GM21717 (cell line): ENCODE measurements at regions not wholly inside any gene's neighbourhood (a gene's known extent, or its start where the extent isn't known, plus 50 kb on each side); places are given as distances from the start of the nearest gene placed in this dataset.

Experiments
- ATAC-seq: cut with Tn5 transposase; IDR thresholded peaks from one replicate; pipeline ENCODE4 v1.9.1; 2021; ENCODE audit warnings: mild to moderate bottlenecking, moderate library complexity; ENCODE audit not compliant: unreplicated experiment

DNA sequence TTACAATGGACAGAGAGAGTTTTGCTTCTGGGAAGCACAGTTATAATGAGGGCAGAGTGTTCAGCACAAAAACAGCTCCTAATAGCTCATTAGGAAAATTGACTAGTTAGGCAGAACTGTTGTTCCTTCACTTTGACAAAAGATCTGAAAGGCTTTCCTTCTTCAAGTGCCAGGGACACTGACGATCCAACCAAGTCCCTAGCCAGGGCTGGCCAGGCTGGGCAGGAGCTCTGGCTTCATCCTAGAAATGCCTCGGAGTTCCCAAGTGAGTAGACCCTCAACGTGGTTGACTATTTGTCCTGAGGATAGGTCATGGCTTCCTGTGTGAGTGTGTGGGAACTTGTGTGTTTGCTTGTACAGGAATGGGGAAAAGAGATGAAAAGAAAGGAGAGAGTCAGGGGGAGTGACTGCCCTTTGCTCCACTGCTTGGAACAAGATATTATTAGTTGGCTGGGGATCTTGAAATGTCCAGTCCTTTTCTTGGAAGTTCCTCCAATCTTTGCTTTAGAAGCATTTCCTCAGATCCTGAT, 617.9 kb downstream of the NTRK3 start:
- ATAC-seq, result no peak

DNA sequence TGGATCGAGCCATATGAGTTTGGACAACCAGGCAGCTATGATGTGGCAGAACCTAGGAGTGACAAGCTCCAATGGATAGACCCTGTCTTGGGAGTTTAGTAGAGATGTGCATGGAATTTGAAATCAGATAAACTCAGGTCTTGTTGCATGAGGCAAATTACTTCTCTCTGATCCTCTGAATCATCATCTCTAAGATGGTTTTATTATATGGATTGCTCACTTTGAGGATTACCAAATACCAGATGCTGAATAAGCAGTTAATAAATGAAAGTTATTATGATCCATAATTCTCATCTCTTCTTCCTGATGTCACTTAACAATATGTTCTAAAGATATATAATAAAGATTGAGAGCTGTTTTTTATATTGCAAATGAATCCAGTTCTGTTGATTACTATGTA, 622.2 kb downstream of the NTRK3 start:
- no peak for ATAC-seq

GRCh38 chr15:87633525-87633924, 623.0 kb downstream of the NTRK3 start:
- no peak for ATAC-seq

DNA sequence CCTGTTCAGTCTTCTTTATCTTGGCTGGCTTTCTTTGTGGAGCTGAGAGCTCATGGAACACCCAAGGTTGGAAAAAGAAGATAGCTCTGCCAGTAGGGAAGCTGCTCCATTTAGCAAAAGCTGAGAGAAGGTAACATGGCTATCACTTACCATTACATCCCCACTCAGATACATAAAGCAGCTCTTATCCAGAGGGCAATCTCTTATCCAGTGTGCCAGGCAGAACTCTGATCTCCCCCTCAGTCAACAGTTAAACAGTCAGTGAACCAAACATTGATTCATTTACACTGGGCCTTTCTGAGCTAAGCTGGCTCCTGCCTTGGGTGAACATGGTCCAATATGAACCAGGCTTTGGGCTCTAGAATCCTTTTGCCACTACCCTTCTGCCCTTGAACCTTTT, 624.2 kb downstream of the NTRK3 start:
- no peak for ATAC-seq

DNA sequence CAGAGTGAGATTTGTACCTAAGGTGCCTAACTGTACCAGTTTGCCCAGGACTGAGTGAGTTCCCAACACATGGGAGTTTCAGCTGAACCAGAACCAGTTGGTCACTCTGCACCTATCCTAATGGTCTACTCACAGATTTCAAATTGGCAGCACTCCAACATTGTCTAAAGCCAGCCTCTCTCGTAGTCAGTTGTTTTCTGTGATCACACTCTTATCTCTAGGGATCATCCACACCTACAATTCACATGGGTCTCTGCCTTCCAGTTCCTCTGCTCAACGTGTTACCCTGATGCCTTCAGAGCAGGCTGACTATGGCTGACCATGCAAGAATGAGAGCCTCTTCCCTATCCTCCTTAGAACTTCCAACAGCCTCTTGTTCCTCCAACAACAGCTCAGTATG, 624.8 kb downstream of the NTRK3 start:
- no peak for ATAC-seq

DNA sequence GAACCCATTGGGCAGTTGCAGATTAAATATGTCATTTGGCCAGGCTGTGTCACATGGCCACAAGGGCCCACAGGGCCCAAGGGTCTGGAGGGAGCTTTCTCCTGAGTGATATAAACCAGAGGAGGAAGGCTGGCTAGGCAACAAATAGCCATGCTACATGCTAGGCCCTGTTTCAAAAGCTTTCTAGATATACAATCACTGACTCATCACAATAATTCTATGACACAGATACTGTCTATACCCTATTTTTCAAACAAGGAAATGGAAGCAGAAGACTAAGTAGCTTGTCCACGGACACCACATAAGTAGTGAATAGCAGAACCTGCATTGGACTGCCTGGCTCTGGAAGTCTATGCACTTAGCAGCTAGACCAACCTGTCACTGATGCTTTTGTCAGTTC, 625.4 kb downstream of the NTRK3 start:
- ATAC-seq, result no peak

- ATAC-seq, result no peak
Measured at GRCh38 chr15:87628311-87628710, 628.2 kb downstream of the NTRK3 start.

- no peak for ATAC-seq
Measured at GRCh38 chr15:87626860-87627259, 629.7 kb downstream of the NTRK3 start.

DNA sequence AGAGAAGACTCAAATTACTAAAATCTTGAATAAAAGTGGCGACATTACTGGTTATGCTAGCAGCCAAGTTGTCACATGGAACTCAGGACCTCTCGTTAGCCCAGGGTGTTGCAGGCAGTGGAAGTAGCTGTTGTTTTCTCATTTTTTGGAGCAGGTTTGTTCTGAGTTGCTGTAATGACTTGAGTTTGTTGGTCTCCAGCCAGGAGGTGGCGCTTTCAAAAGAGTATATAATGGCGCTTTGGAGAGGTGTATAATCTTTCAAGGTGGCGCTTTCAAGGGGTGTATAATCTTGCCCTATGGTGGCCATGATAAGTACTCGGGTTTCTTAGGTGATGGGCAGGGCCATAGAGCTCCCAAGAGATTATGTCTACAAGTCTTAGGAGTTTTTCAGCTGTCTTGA, 632.7 kb downstream of the NTRK3 start:
- ATAC-seq, result no peak

GRCh38 chr15:87620393-87620792, 636.1 kb downstream of the NTRK3 start:
- no peak for ATAC-seq

GRCh38 chr15:87619161-87619960, 637.2 kb downstream of the NTRK3 start:
- no peak for ATAC-seq

DNA sequence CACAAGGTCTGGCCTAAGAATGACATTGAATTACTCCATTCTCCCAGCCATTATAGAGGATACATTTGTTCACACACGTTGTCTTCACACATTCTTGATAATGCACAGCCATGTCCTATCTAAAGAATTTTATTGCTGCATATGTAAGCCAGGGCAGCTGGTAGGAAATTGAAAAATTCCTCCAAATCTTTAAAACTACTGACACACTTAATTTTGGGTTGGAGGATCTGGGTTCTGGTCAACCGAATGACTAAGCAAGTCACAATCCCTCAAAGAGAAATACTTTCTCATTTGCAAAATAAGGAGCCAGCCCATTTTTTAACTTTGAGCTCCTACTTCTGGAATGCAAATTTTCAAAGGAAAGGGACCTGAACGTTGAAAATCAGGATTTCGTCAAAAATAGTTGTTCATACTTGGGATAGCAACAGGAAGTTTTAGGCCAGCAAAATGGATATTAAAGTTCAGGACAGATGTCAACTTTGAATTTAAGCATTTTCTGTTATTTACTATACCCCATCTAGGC, 638.3 kb downstream of the NTRK3 start:
- no peak for ATAC-seq

DNA sequence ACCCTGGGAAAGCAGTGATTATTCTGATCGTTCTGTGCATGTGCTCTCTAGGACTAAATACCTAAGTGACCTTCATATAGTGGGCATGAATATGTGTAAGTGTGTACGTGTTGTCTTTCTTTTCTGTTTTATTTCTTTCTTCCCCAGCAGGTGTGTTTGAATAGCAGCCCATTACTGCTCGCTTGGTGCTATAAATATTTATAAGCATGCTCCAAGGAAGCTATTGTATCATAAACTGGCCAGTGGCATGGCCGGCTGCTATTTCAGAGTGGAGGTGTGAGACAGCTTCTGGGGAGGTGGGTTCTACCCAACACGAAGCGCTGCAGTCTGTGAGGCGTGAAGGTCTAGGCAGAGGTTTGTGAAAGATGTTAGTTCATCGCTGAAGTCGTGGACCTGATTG, 641.8 kb downstream of the NTRK3 start:
- no peak for ATAC-seq

DNA sequence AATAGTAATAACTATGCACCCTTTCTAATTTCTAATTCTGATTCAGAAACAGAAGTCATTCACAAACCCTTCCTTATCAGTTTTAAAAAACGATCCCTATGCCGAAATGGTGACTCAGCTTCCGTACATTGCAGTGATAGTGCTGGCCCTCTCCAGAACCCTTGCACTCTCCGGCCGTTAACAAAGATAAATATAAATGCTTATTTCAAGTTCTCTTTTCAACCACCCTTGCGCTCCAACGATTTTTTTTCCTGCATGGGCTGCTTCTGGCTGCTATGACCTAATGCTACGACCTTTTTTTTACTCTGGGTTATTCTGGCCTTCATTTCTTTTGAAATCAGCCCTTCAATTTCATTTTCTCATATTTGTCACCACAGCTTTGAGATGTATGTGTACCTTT, 646.2 kb downstream of the NTRK3 start:
- no peak for ATAC-seq

GRCh38 chr15:87609894-87610293, 646.6 kb downstream of the NTRK3 start:
- ATAC-seq, result no peak

DNA sequence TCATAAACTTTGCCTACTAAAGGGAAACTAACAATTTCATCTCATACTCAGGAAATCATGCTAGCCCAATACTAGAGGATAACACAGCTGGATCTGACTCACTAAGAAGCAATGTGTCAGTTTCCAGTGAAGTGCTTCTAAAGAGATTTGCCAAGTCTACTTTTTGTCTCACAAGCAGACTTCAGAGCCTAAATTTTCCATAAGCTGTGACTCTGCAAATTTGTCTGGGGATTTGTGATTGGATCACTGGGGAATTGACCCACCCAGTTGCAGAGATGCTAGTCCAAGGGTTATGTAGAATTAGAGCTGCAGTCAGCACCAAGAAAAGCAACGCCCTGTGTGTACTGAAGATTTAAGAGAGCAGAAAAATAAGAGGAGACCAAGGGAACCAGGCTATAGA, 647.1 kb downstream of the NTRK3 start:
- no peak for ATAC-seq

DNA sequence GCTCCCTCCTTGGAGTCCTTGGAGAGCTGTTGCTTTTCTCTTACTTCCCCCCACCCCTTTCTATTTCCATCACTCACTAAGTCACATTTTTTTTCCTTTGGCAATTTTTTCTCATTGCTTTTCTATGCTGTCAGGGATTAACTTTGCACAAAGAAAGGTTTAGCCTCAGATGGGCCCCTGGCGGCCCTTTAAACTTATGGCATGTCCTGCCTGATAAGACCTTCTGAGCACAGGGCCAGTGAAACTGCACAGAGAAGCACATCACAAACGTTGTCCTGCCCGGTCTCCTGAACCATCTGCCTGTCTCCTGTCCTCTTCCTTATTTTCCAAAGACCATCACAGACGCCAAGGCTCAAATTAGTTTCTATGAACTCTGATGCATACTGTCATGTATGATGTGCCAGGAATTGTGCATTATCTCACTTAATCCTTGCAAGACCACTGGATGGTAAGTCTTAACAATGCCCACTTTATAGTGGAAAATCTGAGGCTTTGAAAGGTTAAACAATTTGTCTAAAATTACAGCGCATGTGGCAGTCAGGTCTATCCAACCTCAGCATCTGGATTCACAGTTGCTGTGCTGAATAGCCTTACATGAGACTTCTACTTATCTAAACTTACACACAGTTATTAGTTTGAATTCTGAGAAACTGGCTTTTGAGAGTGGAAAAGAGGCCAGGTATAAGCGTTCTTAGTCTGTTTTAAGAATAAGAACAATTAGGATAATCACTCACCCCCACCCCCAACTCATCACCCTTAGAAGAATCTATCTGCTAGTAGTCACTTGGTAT, 648.1 kb downstream of the NTRK3 start:
- ATAC-seq, result no peak

DNA sequence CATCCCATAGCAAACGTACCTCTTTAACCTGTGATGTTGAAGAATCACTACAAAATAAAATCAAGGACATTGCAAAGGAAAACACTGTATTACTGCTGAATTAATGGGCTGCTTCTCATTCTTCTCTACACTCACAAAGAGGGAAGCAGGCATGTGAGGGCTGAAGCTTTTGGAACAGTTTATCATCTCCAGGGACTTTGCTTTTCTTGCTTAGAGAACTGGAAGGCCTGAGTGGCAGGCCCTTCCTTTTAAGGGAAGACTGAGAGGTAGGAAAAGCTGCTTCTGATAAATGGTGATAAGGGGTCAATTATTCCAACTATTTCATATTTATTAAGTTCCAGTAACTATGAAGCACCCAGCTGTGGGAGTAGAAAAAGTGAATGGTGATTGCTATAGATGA, 649.6 kb downstream of the NTRK3 start:
- no peak for ATAC-seq

- ATAC-seq, result no peak
Measured at GRCh38 chr15:87604857-87605446, 651.6 kb downstream of the NTRK3 start.

- no peak for ATAC-seq
Measured at GRCh38 chr15:87602371-87602770, 654.2 kb downstream of the NTRK3 start.

- ATAC-seq, result no peak
Measured at GRCh38 chr15:87599616-87600015, 656.9 kb downstream of the NTRK3 start.
